Uterus (tissue), 2 donors: ENCODE measurements at regions not wholly inside any gene's neighbourhood (a gene's known extent, or its start where the extent isn't known, plus 50 kb on each side); places are given as distances from the start of the nearest gene placed in this dataset.

Experiments
- POLR2A ChIP-seq, 2 donors: fragments of 450-650 bp; IDR thresholded peaks; one replicate each; pipeline ENCODE4 v1.6.1; 2016; ENCODE audit warnings: antibody characterized with exemption in 2 of 2, mild to moderate bottlenecking in 1 of 2, moderate library complexity in 1 of 2
- TF ChIP-seq, protein P1 (sequence below), 4 experiments: fragments of 200-600 bp in 2 of 4; fragments of 450-650 bp in 2 of 4; sonication (generic) in 2 of 4; IDR thresholded peaks; one replicate each; pipeline ENCODE4 v1.5.1; 2016 to 2019; ENCODE audit warnings: antibody characterized with exemption in 4 of 4, mild to moderate bottlenecking in 2 of 4, moderate library complexity in 1 of 4

DNA sequence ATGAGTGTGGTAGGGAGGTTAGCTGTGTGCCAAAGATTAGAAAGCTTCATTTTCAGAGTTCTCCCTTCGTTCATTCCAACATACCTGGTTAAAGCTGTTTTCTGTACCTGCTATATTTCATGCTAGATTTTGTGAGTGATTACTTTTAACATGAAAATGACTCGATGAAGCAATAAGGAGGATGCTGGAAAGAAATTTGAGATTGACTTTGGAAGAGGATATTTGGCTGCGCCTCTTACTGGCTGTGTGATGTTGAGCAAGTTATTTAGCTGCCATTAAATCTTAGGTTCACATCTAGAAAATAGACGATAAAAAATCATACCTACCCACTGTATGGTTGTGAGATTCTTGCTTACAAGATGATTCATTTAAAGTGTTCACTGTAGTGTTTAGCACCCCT, 288.7 kb downstream of the ZIC4 start:
- TF ChIP-seq POLR2A (IDR thresholded peaks at IDR 0.05), result no peak
- TF ChIP-seq, protein P1, sequence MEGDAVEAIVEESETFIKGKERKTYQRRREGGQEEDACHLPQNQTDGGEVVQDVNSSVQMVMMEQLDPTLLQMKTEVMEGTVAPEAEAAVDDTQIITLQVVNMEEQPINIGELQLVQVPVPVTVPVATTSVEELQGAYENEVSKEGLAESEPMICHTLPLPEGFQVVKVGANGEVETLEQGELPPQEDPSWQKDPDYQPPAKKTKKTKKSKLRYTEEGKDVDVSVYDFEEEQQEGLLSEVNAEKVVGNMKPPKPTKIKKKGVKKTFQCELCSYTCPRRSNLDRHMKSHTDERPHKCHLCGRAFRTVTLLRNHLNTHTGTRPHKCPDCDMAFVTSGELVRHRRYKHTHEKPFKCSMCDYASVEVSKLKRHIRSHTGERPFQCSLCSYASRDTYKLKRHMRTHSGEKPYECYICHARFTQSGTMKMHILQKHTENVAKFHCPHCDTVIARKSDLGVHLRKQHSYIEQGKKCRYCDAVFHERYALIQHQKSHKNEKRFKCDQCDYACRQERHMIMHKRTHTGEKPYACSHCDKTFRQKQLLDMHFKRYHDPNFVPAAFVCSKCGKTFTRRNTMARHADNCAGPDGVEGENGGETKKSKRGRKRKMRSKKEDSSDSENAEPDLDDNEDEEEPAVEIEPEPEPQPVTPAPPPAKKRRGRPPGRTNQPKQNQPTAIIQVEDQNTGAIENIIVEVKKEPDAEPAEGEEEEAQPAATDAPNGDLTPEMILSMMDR (IDR thresholded peaks at IDR 0.05), result no peak
